NCI-H748 treated with DMSO at 0.1 percent for 48 hours (cell line): ENCODE measurements at regions not wholly inside any gene's neighbourhood (a gene's known extent, or its start where the extent isn't known, plus 50 kb on each side); places are given as distances from the start of the nearest gene placed in this dataset.

ENCODE experiments used
- DNase-seq: peaks from one replicate; lab custom pipeline; 2025; lab: John Stamatoyannopoulos, UW

GRCh38 chr4:98765771-98766170 lies 107.4 kb upstream of the TSPAN5 start:
- DNase-seq, result no peak

GRCh38 chr4:98758182-98758581 lies 99.8 kb upstream of the TSPAN5 start:
- DNase-seq, result no peak

GRCh38 chr4:98754736-98755135 lies 96.3 kb upstream of the TSPAN5 start:
- DNase-seq, result no peak

GRCh38 chr4:98749206-98749605 lies 90.8 kb upstream of the TSPAN5 start:
- no peak for DNase-seq

GRCh38 chr4:98748609-98749008 lies 90.2 kb upstream of the TSPAN5 start:
- no peak for DNase-seq

- DNase-seq, result no peak
Measured at GRCh38 chr4:98747393-98748091, 89.1 kb upstream of the TSPAN5 start.

- no peak for DNase-seq
Measured at GRCh38 chr4:98746936-98747335, 88.5 kb upstream of the TSPAN5 start.

- no peak for DNase-seq
Measured at GRCh38 chr4:98746530-98746929, 88.1 kb upstream of the TSPAN5 start.

- DNase-seq, result no peak
Measured at GRCh38 chr4:98745366-98745765, 87.0 kb upstream of the TSPAN5 start.

- no peak for DNase-seq
Measured at GRCh38 chr4:98744372-98745150, 86.2 kb upstream of the TSPAN5 start.

- no peak for DNase-seq
Measured at GRCh38 chr4:98741952-98742351, 83.5 kb upstream of the TSPAN5 start.

- no peak for DNase-seq
Measured at GRCh38 chr4:98739751-98740150, 81.3 kb upstream of the TSPAN5 start.

- DNase-seq, result no peak
Measured at GRCh38 chr4:98733601-98734000, 75.2 kb upstream of the TSPAN5 start.

GRCh38 chr4:98728871-98729270 lies 70.5 kb upstream of the TSPAN5 start:
- no peak for DNase-seq

GRCh38 chr4:98728433-98728832 lies 70.0 kb upstream of the TSPAN5 start:
- DNase-seq, result no peak

- no peak for DNase-seq
Measured at GRCh38 chr4:98722000-98722399, 63.6 kb upstream of the TSPAN5 start.

GRCh38 chr4:98720871-98721480 lies 62.6 kb upstream of the TSPAN5 start:
- DNase-seq, result no peak

GRCh38 chr4:98716796-98717195 lies 58.4 kb upstream of the TSPAN5 start:
- no peak for DNase-seq

GRCh38 chr4:98712607-98713006 lies 54.2 kb upstream of the TSPAN5 start:
- DNase-seq, result no peak

GRCh38 chr4:98711526-98711925 lies 53.1 kb upstream of the TSPAN5 start:
- no peak for DNase-seq

- DNase-seq, result no peak
Measured at GRCh38 chr4:98710831-98711230, 52.4 kb upstream of the TSPAN5 start.
